Stimulated activated CD4-positive, alpha-beta T cell treated with anti-CD3 and anti-CD28 coated beads, Interleukin-15, amount 100 ng/mL, for 1 hour (primary cell): ENCODE measurements at regions not wholly inside any gene's neighbourhood (a gene's known extent, or its start where the extent isn't known, plus 50 kb on each side); places are given as distances from the start of the nearest gene placed in this dataset.
"Not testable (repeated sequence)": the region's sequence is repeated elsewhere in the genome, so short reads cannot be mapped to it uniquely, and the experiment has no call there.

ENCODE experiments used
- DNase-seq, 2 donors: peaks; one replicate each; pipeline ENCODE4 v3.0.0-alpha.2; 2020; ENCODE audit warnings: low read depth in 1 of 2, low spot score in 1 of 2

DNA sequence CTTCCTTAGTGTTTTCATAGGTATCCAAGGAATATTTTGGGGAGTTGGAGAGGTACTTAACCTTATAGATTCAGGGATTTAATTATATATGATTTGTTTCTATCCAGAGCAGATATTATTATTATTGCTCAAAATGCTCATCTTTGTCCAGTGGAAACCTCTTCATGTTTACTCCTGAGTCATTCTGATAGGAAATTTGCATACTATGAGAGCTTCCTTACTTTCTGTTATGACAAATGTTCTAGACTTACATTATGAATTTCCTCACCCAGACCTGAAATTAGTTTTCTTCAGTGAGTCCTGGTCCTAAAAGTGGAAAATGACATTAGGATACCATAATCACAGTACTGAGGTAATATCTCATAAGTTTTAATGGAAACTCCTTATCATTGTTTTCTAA, 57.5 kb upstream of the PLPPR5 start:
- no peak for DNase-seq

DNA sequence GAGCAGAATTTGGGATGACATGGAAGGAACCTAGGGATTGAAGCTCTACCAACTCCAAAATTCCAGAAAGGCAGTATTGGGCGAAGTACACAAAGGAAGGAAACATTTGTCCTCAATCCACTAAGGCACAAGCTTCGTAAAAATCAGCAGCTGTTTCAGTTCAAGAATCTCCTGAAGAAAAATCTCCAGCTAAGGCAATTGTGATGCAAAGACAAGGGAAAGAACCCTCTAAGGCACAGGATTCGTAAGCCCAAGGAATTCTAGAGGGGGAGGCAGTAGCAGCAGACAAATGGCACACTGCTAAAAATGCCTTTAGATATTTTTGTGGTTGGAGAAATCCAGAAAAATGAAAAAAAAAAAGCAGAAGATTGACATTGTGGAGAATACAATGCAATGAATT, 64.5 kb upstream of the PLPPR5 start:
- no peak for DNase-seq

DNA sequence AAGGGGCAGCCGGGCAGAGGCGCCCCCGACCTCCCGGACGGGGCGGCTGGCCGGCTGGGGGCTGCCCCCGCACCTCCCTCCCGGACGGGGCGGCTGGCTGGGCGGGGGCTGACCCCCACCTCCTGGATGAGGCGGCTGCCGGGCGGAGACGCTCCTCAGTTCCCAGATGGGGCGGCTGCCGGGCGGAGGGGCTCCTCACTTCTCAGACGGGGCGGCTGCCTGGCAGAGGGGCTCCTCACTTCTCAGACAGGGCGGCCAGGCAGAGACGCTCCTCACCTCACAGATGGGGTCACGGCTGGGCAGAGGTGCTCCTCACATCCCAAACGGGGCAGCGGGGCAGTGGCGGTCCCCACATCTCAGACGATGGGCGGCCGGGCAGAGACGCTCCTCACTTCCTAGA, 73.9 kb upstream of the PLPPR5 start:
- DNase-seq: not testable (repeated sequence)

DNA sequence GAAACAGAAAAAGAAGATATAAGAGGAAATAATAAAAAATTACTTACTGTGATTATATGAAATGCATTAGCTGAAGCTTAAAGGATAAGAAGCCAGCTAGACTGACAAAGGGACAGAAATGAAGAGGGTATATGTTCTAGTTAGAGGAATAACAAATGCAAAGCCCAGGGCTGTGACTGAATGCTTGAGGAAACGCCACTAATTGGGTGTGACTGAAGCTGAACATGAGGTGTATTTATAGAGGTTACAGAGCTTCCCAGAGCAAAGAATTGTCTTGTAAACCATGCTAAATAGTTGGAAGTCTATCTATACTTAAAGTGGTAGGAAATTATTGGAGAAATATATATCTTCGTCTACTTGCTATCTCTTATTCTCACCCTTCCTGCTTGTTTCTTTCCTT, 77.7 kb upstream of the PLPPR5 start:
- no peak for DNase-seq

DNA sequence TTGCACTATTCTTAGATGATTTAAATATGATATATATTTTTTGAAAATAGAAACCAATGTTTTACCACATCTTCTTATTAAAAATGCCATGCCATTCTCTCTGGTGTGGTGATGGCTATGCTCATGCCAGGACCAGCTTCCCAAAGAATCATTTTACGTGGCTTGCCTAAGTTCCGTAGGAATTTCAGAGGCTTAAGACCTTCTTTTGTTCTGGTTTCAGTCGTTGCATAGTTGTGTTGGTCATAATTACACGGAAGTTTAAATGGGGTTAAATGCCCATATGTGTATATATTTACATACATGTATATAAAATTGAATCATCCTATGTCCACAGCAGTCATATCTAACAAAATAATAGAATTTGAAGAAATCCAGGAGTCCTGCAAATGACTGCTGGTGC, 78.7 kb upstream of the PLPPR5 start:
- DNase-seq: no peak

DNA sequence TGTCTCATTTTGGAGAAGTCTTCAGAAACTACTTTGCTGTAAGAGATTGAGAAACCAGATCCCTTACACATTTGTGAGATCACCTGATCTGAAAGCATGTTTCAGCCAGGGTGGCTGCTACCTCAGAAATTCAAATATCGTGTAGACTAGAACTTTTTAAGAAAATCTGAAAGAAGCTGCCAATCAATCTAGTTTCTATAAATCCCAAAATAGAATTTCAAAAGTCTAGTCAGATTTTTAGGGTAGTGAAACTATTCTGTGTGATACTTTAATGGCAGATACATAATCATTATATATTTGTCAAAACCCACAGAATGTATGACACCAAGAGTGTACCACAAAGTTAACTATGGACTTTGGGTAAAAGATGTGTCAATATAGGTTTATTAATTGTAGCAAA, 79.9 kb upstream of the PLPPR5 start:
- no peak for DNase-seq

DNA sequence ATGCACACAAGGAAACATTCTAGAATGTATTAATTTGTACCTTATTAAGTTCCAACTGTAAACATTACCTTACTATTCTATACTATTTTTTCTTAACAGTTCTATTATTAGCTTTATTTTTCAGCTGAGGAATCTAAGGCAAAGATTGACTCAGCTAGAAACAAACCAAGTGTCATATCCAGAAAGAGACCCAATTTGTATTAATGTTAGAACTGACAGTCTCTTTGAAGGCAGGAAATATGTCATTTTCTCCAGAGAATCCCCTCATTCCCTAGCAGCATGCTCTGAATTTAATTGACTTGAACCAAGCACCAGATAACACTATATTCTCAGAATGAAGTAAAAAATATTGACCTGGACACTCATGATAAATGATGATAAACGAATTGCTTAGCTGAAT, 81.4 kb upstream of the PLPPR5 start:
- no peak for DNase-seq

DNA sequence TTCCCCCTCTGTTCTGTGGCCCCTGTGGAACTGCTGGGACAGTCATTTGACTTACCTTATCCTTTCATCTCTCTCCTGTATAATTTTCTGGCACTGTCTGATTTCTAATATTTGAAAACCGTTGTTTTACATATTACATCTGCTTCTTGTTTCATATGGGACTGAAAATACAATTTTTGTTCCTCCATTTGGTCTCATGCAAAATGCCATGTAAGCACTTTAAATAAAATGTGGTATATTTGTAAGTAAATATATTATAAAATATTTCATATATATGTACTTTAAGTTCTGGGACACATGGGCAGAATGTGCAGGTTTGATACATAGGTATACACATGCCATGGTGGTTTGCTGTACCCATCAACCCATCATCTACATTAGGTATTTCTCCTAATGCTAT, 93.9 kb upstream of the PLPPR5 start:
- DNase-seq: no peak

DNA sequence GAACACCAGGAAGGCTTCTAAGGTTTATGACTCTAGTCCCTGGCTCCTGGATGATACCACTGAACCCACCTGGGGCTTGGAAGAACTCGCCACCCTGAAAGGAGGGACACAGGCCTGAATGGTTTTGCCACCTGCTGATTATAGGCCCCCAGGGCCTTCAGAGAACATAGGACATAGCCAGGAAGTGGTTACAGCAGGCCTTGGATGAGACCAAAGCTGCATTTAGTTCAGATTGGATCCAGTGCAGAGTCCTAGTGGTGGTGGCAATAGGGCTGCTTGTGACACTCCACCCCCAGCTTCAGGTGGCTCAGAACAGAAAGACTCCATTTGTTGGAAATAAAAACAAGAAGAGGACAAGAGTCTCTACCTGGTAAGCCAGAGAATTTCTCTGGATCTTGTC, 101.6 kb upstream of the PLPPR5 start:
- no peak for DNase-seq

DNA sequence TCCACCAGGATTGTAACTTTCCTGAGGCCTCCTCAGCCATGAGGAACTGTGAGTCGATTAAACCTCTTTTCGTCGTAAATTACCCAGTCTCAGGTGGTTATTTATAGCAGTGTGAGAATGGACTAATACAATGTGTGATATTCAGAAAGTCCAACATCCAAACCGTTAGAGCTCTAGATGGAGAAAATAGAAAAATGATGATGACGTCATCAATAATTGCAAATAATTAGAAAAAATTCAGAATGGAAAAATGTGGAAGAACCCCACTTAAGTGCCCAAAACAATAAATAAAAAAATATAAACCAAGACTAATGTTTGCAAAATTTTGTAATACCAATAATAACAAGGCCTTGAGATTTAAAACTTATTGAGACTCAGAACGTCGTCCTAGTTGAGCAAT, 103.0 kb upstream of the PLPPR5 start:
- DNase-seq: no peak

DNA sequence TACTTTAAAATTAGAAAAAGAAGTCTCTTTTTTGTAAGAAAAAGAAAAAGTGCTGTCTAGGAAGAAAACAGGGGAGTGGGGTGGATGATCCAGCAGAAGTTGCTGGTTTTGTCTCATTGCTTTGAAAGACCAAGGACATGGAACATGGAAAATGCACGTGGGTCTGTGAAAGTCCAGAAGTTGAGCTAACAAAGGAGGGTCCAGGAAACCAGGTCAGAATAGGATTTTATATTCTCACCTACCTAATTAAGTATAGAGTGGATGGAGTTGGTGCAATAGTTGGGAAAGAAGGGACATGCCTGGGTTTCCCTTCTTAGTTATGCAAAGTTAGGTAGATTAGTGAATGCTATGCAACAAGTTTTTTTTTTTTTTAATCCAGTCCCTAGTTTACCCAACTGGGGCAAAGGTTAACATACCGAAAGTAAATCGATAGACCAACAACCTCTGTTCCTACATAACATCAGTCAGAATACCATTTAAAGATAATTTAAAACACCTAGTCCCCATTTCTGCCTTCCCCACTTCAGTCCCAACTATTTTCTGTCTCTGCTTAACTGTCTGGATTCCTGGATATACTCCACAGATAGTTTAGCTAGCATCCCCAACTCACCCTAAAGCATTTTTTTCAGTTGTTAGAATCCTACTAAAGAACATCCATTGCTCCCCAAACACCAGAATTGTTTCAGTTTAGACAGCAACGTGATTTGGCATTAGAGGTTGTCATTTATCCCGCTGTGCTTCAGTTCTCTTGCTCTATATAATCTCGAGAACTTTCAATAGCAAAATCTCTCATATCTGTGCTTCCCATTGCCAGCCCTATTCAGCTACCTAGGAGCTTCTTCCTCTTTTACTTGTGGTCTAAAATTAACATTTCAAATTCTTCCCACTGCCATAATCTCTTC, 105.7 kb upstream of the PLPPR5 start:
- no peak for DNase-seq

DNA sequence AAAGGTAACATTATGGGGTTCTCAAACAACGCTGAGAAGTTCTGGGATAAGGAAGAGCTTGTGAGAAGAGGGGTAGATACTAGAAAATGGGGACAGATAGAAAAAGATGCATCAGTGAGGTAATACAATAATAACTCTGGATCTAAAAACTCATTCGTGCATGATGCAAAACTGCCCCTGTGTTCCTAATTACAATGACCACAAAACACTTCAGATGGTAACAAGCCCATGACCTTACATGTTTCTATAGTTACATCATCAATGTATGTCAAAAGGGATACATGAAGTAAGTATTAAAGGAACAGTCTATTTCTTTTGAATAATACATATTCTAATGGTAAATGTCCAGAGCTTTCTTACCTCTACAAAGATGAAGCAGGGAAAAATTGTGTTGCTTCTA, 110.6 kb upstream of the PLPPR5 start:
- DNase-seq: no peak

DNA sequence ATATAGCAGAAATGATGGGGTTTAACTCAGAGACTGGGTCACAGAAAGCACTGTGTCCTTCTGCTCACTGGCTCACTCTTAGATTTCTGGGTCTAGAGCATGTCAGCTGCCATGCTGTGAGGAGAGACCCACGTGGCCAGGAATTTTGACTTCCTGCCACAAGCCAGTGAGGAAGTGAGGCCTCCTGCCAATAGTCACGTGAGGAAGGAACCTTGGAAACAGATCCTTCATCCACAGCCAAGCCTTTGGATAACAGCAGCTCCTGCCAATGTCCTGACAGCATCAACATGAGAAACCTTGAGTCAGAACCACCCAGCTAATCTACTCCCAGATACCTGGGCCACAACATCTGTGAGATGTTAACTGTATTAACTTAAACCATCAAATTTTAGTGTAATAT, 114.5 kb upstream of the PLPPR5 start:
- DNase-seq: no peak

DNA sequence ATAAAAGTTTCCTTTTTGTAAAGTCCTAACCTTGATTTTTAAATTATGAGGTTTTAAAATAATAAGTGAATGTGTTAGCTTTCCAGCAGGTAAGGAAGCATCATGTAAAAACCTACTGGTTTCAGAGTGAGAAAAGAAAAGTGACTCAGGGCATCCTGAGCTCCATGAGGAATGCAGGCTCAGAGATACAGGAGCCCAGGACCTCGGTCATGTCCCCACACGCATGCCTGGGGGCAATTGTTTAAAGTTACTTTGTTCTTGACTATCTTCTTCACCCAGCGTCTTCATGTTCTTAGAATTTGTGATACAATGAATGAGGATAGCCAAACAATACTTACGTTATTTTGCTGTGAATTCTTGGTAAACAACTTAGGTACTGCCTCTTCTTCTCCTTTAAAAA, 117.4 kb upstream of the PLPPR5 start:
- DNase-seq: no peak

DNA sequence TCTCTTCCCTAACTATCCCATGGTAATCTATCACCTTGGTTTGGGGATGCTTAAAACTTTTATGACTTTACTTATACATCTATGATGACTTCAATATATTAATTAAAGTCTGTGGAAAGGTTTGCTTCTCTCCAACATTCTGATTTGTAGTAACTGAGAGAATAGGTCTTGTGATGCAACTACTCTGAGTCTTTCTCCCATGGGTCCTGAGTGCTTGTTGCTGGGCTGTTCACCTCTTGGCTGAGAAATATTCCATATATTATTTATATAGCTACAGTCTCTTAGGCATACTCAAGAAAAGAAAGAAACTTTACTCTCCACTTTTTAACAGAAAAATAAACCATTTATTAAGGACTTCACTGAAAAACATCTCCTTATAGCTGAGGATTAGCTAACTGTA, 119.3 kb upstream of the PLPPR5 start:
- no peak for DNase-seq

DNA sequence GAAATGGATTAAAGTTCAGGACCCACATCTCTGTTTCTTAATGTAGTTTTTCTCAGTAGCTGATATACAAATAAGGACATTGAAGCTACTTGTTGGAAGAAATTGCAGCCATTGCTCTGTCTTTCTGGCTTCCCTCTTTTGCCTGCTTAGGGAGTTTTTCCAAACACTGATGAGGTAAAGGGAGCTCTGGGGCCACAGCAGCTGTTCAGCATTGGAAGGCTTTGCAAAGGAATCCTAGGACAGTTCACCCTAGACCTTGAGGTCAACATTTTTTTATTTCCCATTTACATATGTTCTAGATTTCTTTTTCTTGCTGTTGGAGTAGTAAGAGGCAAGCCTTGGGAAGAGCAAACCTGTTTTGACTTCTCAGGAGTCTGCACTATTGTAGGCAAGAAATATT, 126.9 kb upstream of the PLPPR5 start:
- DNase-seq: no peak

DNA sequence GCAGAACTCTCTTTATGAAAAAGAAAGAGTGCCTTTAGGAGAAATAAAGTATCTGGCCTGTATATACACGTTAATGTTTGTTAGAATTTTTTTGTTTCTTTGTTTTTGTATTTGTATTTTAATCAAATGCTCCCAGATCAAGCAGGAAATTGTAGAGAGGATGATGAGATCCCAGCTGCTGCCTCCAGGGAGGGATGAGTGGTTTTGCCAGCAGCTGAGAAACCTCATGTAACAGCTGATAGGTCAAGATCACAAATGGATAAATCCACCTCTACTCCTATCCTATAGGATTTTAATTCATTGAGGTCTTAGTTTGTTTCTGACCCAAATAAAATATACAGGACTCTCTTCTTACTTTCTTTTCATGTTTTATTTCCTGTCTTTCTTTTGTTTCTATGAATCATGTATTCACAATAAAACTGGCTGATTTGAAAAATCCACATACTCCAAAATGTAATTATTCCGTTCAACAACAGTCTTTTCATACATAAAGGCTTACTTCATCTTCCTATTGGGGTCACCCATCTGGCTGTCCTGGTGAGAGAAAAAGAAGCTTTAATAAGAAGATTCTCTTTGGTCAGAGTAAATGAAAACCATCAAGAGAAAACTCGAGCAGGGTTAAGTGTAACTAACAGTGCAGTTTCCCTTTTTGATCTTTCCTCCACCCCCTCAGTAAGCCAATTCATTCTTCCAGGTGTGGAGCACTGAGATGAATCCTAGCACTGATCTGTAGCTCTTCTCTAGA, 129.3 kb upstream of the PLPPR5 start:
- DNase-seq: no peak

DNA sequence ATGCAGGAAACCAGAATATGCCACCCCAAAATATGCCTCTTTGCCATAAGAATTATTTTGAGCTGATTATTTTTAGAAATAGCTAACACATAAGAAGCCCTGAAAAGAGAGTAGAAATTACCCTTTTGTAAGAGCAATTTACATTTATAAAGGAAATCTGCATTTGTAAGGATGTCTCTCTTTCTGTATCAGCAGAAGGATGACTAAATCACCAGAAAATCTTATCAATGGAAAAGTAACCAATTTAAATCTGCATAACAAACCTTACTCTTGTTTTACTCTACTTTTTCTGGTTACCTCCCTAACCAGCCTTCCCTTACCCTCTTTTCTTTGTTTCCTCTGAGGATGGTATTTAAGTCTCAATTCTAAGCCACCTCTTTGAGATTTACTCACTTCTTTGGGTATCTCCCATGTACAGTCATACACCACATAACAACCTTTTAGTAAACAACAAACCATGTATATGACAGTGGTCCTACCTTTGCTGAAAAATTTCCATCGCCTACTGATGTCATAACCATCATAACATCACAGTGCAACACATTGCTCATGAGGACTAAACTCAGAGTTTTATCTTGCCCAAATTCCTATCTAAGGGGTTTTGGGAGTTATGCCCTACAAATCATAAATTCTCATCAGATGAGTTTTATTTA, 126.6 kb upstream of the PLPPR4 start:
- DNase-seq: no peak

DNA sequence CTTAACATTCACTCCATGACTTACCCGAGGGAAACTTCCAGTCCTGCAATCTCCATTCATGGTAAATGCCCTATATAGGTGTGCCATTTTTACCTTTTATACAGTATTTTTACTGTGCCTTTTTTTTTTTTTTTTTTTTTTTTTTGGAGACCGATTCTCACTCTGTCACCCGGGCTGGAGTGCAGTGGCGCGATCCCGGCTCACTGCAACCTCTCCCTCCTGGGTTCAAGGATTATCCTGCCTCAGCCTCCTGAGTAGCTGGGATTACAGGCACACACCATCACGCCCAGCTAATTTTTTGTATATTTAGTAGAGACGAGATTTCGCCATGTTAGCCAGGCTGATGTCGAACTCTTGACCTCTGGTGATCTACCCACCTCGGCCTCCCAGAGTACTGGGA, 124.4 kb upstream of the PLPPR4 start:
- no peak for DNase-seq

DNA sequence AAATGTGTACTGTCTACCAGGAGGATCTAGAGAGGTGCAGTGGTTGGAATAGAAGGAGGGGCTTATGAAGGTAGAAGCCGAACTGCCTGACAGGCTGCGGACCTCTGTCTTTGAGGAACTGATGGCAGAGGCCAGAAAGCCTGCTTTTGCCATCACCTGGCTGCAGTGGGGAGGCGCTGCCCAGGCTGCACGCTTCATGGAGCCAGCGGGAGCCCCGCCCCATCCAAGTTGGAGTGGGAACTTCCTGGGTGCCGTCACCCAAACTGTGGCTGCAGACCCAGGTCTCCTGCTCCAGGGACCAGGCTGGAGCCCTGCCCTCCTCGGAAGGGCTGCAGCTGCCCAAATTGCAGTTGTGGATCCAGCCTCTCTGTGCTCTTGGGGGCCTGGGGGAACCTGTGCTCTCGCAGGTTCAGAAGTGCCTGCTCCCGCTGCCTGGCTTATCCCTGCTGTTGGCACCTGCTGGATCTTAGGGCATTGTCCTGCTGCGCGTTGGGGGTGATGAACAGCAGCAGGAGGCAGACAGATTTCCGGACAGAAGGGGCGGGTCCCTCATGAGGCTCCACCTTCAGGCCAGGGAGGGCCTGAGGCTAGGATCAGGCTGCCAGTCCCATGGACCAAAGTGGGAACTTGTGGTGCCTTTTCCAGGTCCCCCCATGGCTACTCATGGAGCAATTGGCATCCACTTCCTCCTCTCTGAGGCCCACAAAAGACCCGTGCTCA, 118.0 kb upstream of the PLPPR4 start:
- no peak for DNase-seq

DNA sequence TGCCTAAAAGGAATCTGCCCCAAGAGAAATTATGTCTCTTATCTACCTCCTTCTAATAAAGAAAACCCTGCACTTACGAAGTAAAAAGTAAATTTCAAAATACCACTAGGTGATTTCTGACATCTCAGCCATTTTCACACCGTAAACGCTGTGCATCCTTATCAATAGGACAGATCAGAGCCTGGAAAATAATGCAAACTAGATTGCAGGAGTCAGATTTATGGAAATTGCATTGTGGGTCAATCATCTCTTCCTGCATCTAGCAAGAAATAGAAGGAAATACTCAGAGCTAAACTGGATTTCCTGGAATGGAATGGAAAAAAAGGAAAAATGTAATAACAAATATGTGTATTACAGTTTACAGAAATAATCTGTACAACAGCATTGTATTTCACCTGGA, 114.3 kb upstream of the PLPPR4 start:
- DNase-seq: no peak

DNA sequence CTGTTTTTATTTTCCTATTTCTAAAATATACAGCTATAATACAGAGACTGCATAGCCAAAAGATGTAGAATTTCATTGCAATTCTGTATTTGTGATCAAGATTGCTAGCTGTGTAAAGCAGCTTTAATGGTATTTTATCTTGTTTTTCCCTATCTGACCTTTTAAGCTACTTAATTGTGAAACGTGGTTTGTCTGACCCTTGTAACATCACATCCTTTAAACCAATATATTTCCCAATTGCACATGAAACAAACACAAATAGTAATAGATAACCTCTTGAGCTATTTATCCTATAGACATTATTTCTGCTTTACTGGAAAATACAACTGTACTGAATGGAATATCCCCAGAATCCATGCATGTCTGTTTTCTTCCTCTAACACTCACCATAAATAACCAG, 112.2 kb upstream of the PLPPR4 start:
- DNase-seq: no peak
